H1 (cell line): ENCODE measurements at regions not wholly inside any gene's neighbourhood (a gene's known extent, or its start where the extent isn't known, plus 50 kb on each side); places are given as distances from the start of the nearest gene placed in this dataset.
A peak's percentile ranks its signal among the peaks of the same experiment; 100 is the strongest.

Source experiments
- CTCF ChIA-PET: fragments of 300-600 bp; sonication (Branson Sonifier 250); formaldehyde crosslinking; loops from one replicate; lab custom pipeline; 2021; ENCODE audit not compliant: partially characterized antibody; lab: Charles Lee
- POLR2A ChIA-PET: fragments of 300-600 bp; sonication (Branson Sonifier 250); formaldehyde crosslinking; loops from one replicate; lab custom pipeline; 2021; ENCODE audit warnings: inconsistent platforms; ENCODE audit not compliant: partially characterized antibody; lab: Charles Lee
- DNase-seq, 2 experiments: peaks; one replicate each; pipeline versions ENCODE4 v3.0.0 to v3.0.0-alpha.2; 2010 to 2022; ENCODE audit warnings: low spot score in 2 of 2, low read depth in 1 of 2, mixed read lengths in 1 of 2
- FAIRE-seq: peaks from 2 replicates; lab custom pipeline; 2011; peaks lifted over from hg19 to GRCh38; lab: Jason Lieb, UNC
- H2AFZ ChIP-seq: 2 replicates; pipeline ENCODE4 v1.8.1; 2012; ENCODE audit warnings: low read length, inconsistent platforms
- H2AK5ac ChIP-seq: 2 replicates; pipeline ENCODE4 v1.6.1; 2013; ENCODE audit warnings: low read depth, low read length
- H2BK120ac ChIP-seq: replicated peaks from 2 replicates; pipeline ENCODE3; 2013; ENCODE audit warnings: low read depth, low read length, inconsistent platforms
- H2BK12ac ChIP-seq: 2 replicates; pipeline ENCODE4 v1.6.1; 2013; ENCODE audit warnings: low read depth, low read length
- H2BK15ac ChIP-seq: 2 replicates; pipeline ENCODE4 v1.6.1; 2013; ENCODE audit warnings: low read length
- H2BK20ac ChIP-seq: 2 replicates; pipeline ENCODE4 v1.6.1; 2013; ENCODE audit warnings: low read length
- H2BK5ac ChIP-seq: 2 replicates; pipeline ENCODE4 v1.6.1; 2013; ENCODE audit warnings: low read depth, low read length
- H3K14ac ChIP-seq: 2 replicates; pipeline ENCODE4 v1.6.1; 2013; ENCODE audit warnings: inconsistent platforms; ENCODE audit not compliant: insufficient read length
- H3K18ac ChIP-seq: 2 replicates; pipeline ENCODE4 v1.6.1; 2013; ENCODE audit warnings: low read length; ENCODE audit errors: extremely low read depth
- H3K23ac ChIP-seq: 2 replicates; pipeline ENCODE4 v1.6.1; 2013; ENCODE audit warnings: inconsistent platforms; ENCODE audit not compliant: insufficient read length
- H3K23me2 ChIP-seq: 2 replicates; pipeline ENCODE4 v1.6.1; 2013; ENCODE audit warnings: low read depth, low read length
- H3K27ac ChIP-seq: 2 replicates; pipeline ENCODE4 v1.6.1; 2011; ENCODE audit warnings: low read depth, low read length, inconsistent platforms
- H3K27me3 ChIP-seq, 4 experiments: replicated peaks in 1 of 4; 1 replicate in 1 of 4; 2 replicates in 3 of 4; pipeline versions ENCODE4 v1.6.1 to v1.8.1; 2011 to 2013; ENCODE audit warnings: low read length in 3 of 4, mild to moderate bottlenecking in 3 of 4, inconsistent platforms in 2 of 4, mixed read lengths in 2 of 4, moderate library complexity in 1 of 4; ENCODE audit not compliant: control insufficient read depth in 3 of 4, insufficient read depth in 3 of 4; ENCODE audit errors: extremely low read depth in 1 of 4
- H3K36me3 ChIP-seq, 4 experiments: 2 replicates each; pipeline versions ENCODE4 v1.6.1 to v1.8.1; 2011 to 2013; ENCODE audit warnings: mild to moderate bottlenecking in 4 of 4, low read length in 3 of 4, moderate library complexity in 2 of 4, control low read depth in 1 of 4, inconsistent platforms in 1 of 4; ENCODE audit not compliant: insufficient read depth in 4 of 4, control insufficient read depth in 2 of 4
- H3K4ac ChIP-seq: replicated peaks from 2 replicates; pipeline ENCODE3; 2013; ENCODE audit warnings: low read length, low read depth, mixed read lengths, inconsistent platforms; ENCODE audit not compliant: insufficient read length
- H3K4me1 ChIP-seq, 4 experiments: replicated peaks in 1 of 4; 1 replicate in 1 of 4; 2 replicates in 3 of 4; pipeline versions ENCODE4 v1.6.1 to v1.8.1; 2011 to 2013; ENCODE audit warnings: low read length in 3 of 4, inconsistent platforms in 2 of 4, mixed read lengths in 1 of 4; ENCODE audit not compliant: insufficient read depth in 4 of 4, control insufficient read depth in 3 of 4
- H3K4me2 ChIP-seq, 2 experiments: 2 replicates each; pipeline versions ENCODE4 v1.6.1 to v1.8.1; 2011 to 2013; ENCODE audit warnings: low read depth in 2 of 2, low read length in 2 of 2, control low read depth in 1 of 2, inconsistent platforms in 1 of 2, mild to moderate bottlenecking in 1 of 2; ENCODE audit not compliant: insufficient read depth in 1 of 2
- H3K4me3 ChIP-seq, 4 experiments: fragments of 200-600, 300-600 bp in 1 of 4; sonication (generic), shearing (Covaris generic), sonication (Bioruptor Twin) in 1 of 4; 2 replicates each; pipeline versions ENCODE4 v1.5.1 to v1.8.1; 2011 to 2016; ENCODE audit warnings: low read length in 4 of 4, low read depth in 3 of 4, control low read depth in 2 of 4, inconsistent platforms in 2 of 4, mild to moderate bottlenecking in 2 of 4, mixed read lengths in 1 of 4, moderate library complexity in 1 of 4; ENCODE audit not compliant: insufficient read depth in 2 of 4; ENCODE audit errors: extremely low read depth in 1 of 4
- H3K56ac ChIP-seq: replicated peaks from 2 replicates; pipeline ENCODE3; 2013; ENCODE audit warnings: low read depth, mild to moderate bottlenecking, mixed read lengths, low read length, inconsistent platforms; ENCODE audit not compliant: insufficient read length
- H3K79me1 ChIP-seq: 2 replicates; pipeline ENCODE4 v1.6.1; 2013; ENCODE audit warnings: low read depth, low read length, control low read depth
- H3K79me2 ChIP-seq, 2 experiments: 2 replicates each; pipeline versions ENCODE4 v1.6.1 to v1.8.1; 2012 to 2013; ENCODE audit warnings: low read length in 2 of 2, mild to moderate bottlenecking in 2 of 2, inconsistent platforms in 1 of 2; ENCODE audit not compliant: insufficient read depth in 2 of 2, control insufficient read depth in 1 of 2
- H3K9ac ChIP-seq, 4 experiments: replicated peaks in 1 of 4; 1 replicate in 1 of 4; 2 replicates in 3 of 4; pipeline versions ENCODE4 v1.6.1 to v1.8.1; 2011 to 2013; ENCODE audit warnings: low read depth in 3 of 4, low read length in 3 of 4, control low read depth in 2 of 4, mild to moderate bottlenecking in 2 of 4, moderate library complexity in 2 of 4, inconsistent platforms in 1 of 4; ENCODE audit errors: extremely low read depth in 1 of 4
- H3K9me3 ChIP-seq, 2 experiments: 2 replicates each; pipeline versions ENCODE4 v1.6.1 to v1.8.1; 2012 to 2013; ENCODE audit warnings: mild to moderate bottlenecking in 2 of 2, moderate library complexity in 2 of 2, control low read depth in 1 of 2, inconsistent platforms in 1 of 2, low read depth in 1 of 2, low read length in 1 of 2, mixed read lengths in 1 of 2; ENCODE audit not compliant: insufficient read depth in 2 of 2
- H4K20me1 ChIP-seq, 2 experiments: replicated peaks in 1 of 2; 2 replicates each; pipeline versions ENCODE3 to v1.8.1; 2011 to 2013; ENCODE audit warnings: inconsistent platforms in 2 of 2, low read length in 2 of 2, mild to moderate bottlenecking in 1 of 2; ENCODE audit not compliant: insufficient read depth in 2 of 2, control insufficient read depth in 1 of 2
- H4K5ac ChIP-seq: 2 replicates; pipeline ENCODE4 v1.6.1; 2013; ENCODE audit warnings: low read length, low read depth, mixed read lengths, inconsistent platforms; ENCODE audit not compliant: insufficient read length
- H4K8ac ChIP-seq: 2 replicates; pipeline ENCODE4 v1.8.0; 2013; ENCODE audit warnings: mild to moderate bottlenecking, moderate library complexity, low read length, inconsistent platforms; ENCODE audit not compliant: insufficient read depth; ENCODE audit errors: extremely low read depth
- H4K91ac ChIP-seq: replicated peaks from 2 replicates; pipeline ENCODE3; 2013; ENCODE audit warnings: low read length, mixed read lengths, inconsistent platforms; ENCODE audit not compliant: insufficient read length
- CHD2 ChIP-seq: IDR thresholded peaks from 2 replicates; pipeline ENCODE4 v1.6.1; 2012; ENCODE audit warnings: low read length, improper control_type of control experiment
- EZH2 ChIP-seq: fragments of 200-600 bp; sonication (generic); IDR thresholded peaks from 2 replicates; pipeline ENCODE4 v1.7.1; 2012; ENCODE audit warnings: low read depth, mild to moderate bottlenecking, moderate library complexity, low read length, inconsistent platforms; ENCODE audit not compliant: severe bottlenecking
- GTF2F1 ChIP-seq: IDR thresholded peaks from 2 replicates; pipeline ENCODE4 v1.6.1; 2012; ENCODE audit warnings: low read depth, low read length, improper control_type of control experiment, borderline replicate concordance
- RNF2 ChIP-seq: fragments of 200-900, 300-1000 bp; sonication (generic); IDR thresholded peaks from 2 replicates; pipeline ENCODE4 v1.7.1; 2016; ENCODE audit warnings: borderline replicate concordance, low read depth, mild to moderate bottlenecking, antibody characterized with exemption, low read length; ENCODE audit not compliant: poor library complexity, severe bottlenecking; ENCODE audit errors: missing control alignments
- SIRT6 ChIP-seq: IDR thresholded peaks from one replicate; pipeline ENCODE4 v1.7.1; 2012; ENCODE audit warnings: low read length, inconsistent platforms
- SIX5 ChIP-seq: IDR thresholded peaks from 2 replicates; pipeline ENCODE4 v1.6.1; 2011; ENCODE audit warnings: mild to moderate bottlenecking, low read depth, low read length
- USF2 ChIP-seq: IDR thresholded peaks from 2 replicates; pipeline ENCODE4 v1.6.1; 2011; ENCODE audit warnings: low read length, improper control_type of control experiment
- WGBS, 2 experiments: shearing (Covaris generic) in 1 of 2; methylation state at CpG; one replicate each; pipeline versions ENCODE4 v1.1.6 to v1.1.7; 2013 to 2015; ENCODE audit warnings: low lambda C conversion rate in 2 of 2, mixed read lengths in 2 of 2, inconsistent platforms in 1 of 2, low coverage in 1 of 2, missing lambda C conversion rate in 1 of 2; ENCODE audit not compliant: insufficient replicate concordance in 2 of 2, insufficient coverage in 1 of 2, insufficient read length in 1 of 2; ENCODE audit errors: extremely low coverage in 1 of 2, missing lambda C conversion rate in 1 of 2; 5-methylcytosine and 5-hydroxymethylcytosine counted together

- Histone ChIP-seq H3K79me2 (no peaks in the 10 kb centered on the region), H3K9me3 (no peaks in the 10 kb centered on the region), H3K23me2 (no peaks in the 10 kb centered on the region), H2AFZ (no peak overlapping the region), H2BK20ac (peak overlapping the region; percentile 95; the same call in 1 of the 2 replicates), H3K27ac (no peak overlapping the region), H3K4me2 (peak overlapping the region; percentile 27 to 49; a peak in 3 of 4 replicates), H3K23ac (no peak overlapping the region), H3K36me3 (no peaks in the 10 kb centered on the region), H4K91ac (peak overlapping the region; percentile 89), H4K5ac (no peak overlapping the region), H3K4me1 (peaks cover 5 to 17% (median 10%) of the 10 kb centered on the region in 4 experiments; a peak in 6 of 7 replicates), H3K27me3 (peaks cover 0 to 12% (median 6%) of the 10 kb centered on the region in 4 experiments; a peak in 3 of 7 replicates), H3K14ac (no peak overlapping the region), H2BK12ac (peak overlapping the region; percentile 90; the same call in 1 of the 2 replicates), H2BK15ac (no peak overlapping the region; the same call in 1 of the 2 replicates), H4K8ac (no peak overlapping the region), H3K4me3 (no peak overlapping the region), H3K18ac (no peak overlapping the region; the same call in 1 of the 2 replicates), H4K20me1 (peaks cover 0 to 1% of the 10 kb centered on the region in 2 experiments), H3K4ac (peak overlapping the region; percentile 82), H2BK5ac (peak overlapping the region; percentile 71; the same call in 1 of the 2 replicates), H3K56ac (no peak overlapping the region), H2AK5ac (peak overlapping the region; percentile 82; the same call in 1 of the 2 replicates), H3K9ac (no peak overlapping the region), H3K79me1 (no peaks in the 10 kb centered on the region), H2BK120ac (no peak overlapping the region)
- ChIA-PET POLR2A (no interaction called here), CTCF (interaction anchor here (0.7 kb wide), 1 partner anchor 71 kb away, joined by 3 read pairs; no protein-coding TSS in a partner anchor)
- no peak for TF ChIP-seq CHD2
- TF ChIP-seq USF2 = no peak
- no peak for TF ChIP-seq GTF2F1
- no peak for TF ChIP-seq EZH2
- no peak for TF ChIP-seq RNF2
- no peak for TF ChIP-seq SIX5
- TF ChIP-seq SIRT6 = no peak
- no peak for DNase-seq
- no peak for FAIRE-seq
- 81% methylated on average over 9 of the region's 9 CpGs; no CpG with 5 or more reads in 1 of the 2 experiments for WGBS, 2 experiments
Observed at GRCh38 chr22:48147831-48148230, 1385.4 kb downstream of the TBC1D22A start.
